Natural killer cell treated with Interleukin-12 subunit alpha and Interleukin-12 subunit beta and Interleukin-15 and Interleukin-18, amount 100 ng/mL, for 72 hours (primary cell): ENCODE measurements at regions not wholly inside any gene's neighbourhood (a gene's known extent, or its start where the extent isn't known, plus 50 kb on each side); places are given as distances from the start of the nearest gene placed in this dataset.
"Not testable (repeated sequence)": the region's sequence is repeated elsewhere in the genome, so short reads cannot be mapped to it uniquely, and the experiment has no call there.

Source experiments
- ATAC-seq, 2 donors: fragments of 150-1000 bp; cut with Tn5 transposase in 1 of 2; sonication (Bioruptor Pico), chemical (Tn5 transposase) in 1 of 2; 2 replicates each; pipeline ENCODE4 v1.10.0; 2021
- DNase-seq: peaks from one replicate; pipeline ENCODE4 v3.0.0; 2022; ENCODE audit warnings: low spot score
- H3K27ac Mint-ChIP-seq, 2 donors: 1 replicate in 1 of 2; 2 replicates in 1 of 2; pipeline ENCODE4 v1.8.0; 2022; ENCODE audit warnings: mixed read lengths in 2 of 2, mild to moderate bottlenecking in 1 of 2, moderate library complexity in 1 of 2
- H3K27me3 Mint-ChIP-seq, 2 donors: 1 replicate in 1 of 2; 2 replicates in 1 of 2; pipeline ENCODE4 v1.8.0; 2022; ENCODE audit warnings: mixed read lengths in 2 of 2
- H3K36me3 Mint-ChIP-seq: one replicate; pipeline ENCODE4 v1.8.0; 2022; ENCODE audit warnings: mixed read lengths
- H3K4me1 Mint-ChIP-seq, 2 donors: 1 replicate in 1 of 2; 2 replicates in 1 of 2; pipeline ENCODE4 v1.8.0; 2022; ENCODE audit warnings: low read depth in 2 of 2, mixed read lengths in 2 of 2, mild to moderate bottlenecking in 1 of 2
- H3K4me3 Mint-ChIP-seq: one replicate; pipeline ENCODE4 v1.8.0; 2022; ENCODE audit warnings: mixed read lengths
- H3K9me3 Mint-ChIP-seq: 2 replicates; pipeline ENCODE4 v1.8.0; 2022; ENCODE audit warnings: mixed read lengths

DNA sequence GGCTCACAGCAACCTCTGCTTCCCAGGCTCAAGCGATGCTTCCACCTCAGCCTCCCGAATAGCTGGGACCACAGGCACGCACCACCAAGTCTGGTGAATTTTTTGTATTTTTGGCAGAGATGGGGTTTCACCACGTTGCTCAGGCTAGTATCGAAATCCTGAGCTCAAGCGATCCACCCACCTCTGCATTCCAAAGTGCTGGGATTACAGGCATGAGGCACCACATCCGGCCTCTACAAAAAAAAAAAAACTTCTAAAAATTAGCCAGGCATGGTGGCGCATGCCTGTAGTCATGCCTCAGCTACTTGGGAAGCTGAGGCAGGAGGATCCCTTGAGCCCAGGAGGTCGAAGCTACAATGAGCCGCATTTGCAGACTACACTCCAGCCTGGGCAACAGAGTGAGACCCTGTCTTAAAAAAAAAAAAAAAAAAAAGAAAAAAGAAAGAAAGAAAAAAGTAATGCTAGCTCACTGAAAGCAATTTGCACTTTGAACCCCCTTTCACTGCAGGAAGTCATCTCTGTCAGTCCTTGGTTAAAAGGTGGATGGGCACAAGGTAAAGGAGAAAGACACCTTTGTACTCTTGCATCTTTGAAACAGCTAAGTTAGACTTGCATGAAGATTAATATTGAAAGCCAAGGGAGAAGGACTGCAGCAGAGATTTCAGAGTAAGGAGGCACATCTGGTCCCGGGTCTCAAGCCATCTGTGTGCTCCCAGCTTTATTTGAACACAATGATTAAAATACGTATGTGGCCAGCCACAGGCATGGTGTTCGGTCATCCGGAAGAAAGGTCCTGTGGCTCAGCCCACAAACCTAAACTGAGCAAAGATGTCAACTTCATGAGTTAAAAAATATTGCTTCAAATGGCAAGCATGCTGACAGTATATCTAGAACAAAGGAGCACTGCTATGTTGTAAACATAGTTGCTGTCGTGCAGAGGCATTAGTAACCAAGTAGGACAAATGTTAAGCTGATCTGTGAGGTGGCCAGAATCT is 103.8 kb upstream of the HMGA2 start:
- Mint-ChIP-seq H3K4me3 (no peak overlapping the region), H3K27me3 (peaks cover 29 to 30% of the 10 kb centered on the region in 2 donors), H3K36me3 (no peaks in the 10 kb centered on the region), H3K4me1 (no peaks in the 10 kb centered on the region), H3K27ac (no peak overlapping the region), H3K9me3 (no peaks in the 10 kb centered on the region)
- ATAC-seq = no peak
- no peak for DNase-seq

DNA sequence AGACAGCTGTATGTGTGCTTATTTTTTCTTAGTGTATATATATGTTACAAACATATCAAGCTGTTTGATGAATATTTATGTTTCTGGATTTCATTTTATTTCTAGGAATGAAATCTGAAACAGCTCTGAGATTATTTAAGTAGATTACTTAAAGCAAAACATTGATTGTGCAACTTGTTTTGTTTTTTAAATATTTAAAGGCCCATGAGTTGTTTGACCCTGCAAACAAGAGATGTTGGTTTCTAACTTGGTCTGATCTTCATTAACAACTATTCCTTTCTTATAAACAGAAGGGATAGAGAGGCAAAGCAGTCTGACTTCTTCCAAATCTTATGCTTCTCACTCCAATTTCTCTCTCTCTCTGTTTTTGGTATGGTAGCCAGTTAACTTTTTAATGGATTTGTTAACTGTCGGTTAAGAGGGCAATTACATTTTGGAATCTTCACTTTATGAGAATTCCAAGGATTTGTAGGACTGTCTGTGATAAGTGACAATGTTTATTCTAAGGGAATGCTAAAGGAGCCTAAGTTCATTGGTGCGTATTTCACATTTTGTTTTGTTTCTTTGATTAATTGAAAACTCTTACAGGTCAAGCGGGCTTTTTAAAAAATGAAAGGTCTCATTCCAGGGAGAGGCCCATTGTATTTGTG is 102.6 kb upstream of the HMGA2 start:
- DNase-seq (no peak), ATAC-seq (no peak)
- H3K9me3 Mint-ChIP-seq = no peaks in the 10 kb centered on the region
- no peak overlapping the region for H3K4me3 Mint-ChIP-seq
- H3K36me3 Mint-ChIP-seq = no peaks in the 10 kb centered on the region
- H3K27me3 Mint-ChIP-seq = peaks cover 32 to 35% of the 10 kb centered on the region in 2 donors
- no peak overlapping the region for H3K27ac Mint-ChIP-seq
- H3K4me1 Mint-ChIP-seq = no peaks in the 10 kb centered on the region

DNA sequence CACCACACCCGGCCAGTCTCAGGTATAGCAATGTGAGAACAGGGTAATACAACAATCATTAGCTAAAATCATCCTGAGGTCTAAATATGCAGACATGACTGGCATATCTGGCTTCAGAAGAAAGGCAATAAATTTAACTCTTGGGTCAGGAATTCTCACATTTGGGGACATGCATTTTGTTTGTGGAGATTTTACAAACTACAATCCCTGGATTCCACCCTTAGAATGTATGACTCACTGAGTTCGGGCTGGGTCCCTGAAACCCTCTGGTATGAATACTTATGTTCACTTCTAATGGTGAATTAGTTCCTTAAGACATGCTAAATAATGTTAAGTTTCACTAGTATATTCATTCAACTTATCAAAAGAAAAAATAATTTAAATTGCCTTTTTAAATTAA is 98.9 kb upstream of the HMGA2 start:
- H3K9me3 Mint-ChIP-seq = no peaks in the 10 kb centered on the region
- H3K36me3 Mint-ChIP-seq = peaks cover 7% of the 10 kb centered on the region
- H3K4me1 Mint-ChIP-seq = no peaks in the 10 kb centered on the region
- peaks cover 44 to 56% of the 10 kb centered on the region in 2 donors for H3K27me3 Mint-ChIP-seq
- H3K4me3 Mint-ChIP-seq = no peak overlapping the region
- ATAC-seq = no peak
- DNase-seq = no peak
- H3K27ac Mint-ChIP-seq = no peak overlapping the region

DNA sequence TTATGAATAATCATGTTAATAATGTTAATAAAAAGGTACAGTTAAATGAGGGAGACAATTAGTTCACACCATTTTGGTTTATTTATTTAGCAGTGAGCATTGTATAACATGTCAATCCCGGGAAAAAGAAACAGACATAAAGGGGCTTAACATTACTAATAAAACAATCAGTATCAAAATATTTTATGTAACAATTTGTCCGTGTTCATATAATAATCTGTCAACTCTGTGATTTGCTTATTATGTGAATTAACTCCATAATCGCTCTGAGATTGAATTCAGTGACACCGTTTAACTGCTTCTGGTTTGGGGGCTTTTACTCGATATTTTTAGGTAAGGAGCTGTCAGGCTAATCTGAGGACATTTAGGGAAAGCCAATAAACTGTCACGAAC is 95.8 kb upstream of the HMGA2 start:
- peaks cover 46 to 66% of the 10 kb centered on the region in 2 donors for H3K27me3 Mint-ChIP-seq
- DNase-seq = no peak
- H3K9me3 Mint-ChIP-seq = no peaks in the 10 kb centered on the region
- ATAC-seq = no peak
- H3K36me3 Mint-ChIP-seq = peaks cover 7% of the 10 kb centered on the region
- no peaks in the 10 kb centered on the region for H3K4me1 Mint-ChIP-seq
- H3K4me3 Mint-ChIP-seq = no peak overlapping the region
- H3K27ac Mint-ChIP-seq = no peak overlapping the region

DNA sequence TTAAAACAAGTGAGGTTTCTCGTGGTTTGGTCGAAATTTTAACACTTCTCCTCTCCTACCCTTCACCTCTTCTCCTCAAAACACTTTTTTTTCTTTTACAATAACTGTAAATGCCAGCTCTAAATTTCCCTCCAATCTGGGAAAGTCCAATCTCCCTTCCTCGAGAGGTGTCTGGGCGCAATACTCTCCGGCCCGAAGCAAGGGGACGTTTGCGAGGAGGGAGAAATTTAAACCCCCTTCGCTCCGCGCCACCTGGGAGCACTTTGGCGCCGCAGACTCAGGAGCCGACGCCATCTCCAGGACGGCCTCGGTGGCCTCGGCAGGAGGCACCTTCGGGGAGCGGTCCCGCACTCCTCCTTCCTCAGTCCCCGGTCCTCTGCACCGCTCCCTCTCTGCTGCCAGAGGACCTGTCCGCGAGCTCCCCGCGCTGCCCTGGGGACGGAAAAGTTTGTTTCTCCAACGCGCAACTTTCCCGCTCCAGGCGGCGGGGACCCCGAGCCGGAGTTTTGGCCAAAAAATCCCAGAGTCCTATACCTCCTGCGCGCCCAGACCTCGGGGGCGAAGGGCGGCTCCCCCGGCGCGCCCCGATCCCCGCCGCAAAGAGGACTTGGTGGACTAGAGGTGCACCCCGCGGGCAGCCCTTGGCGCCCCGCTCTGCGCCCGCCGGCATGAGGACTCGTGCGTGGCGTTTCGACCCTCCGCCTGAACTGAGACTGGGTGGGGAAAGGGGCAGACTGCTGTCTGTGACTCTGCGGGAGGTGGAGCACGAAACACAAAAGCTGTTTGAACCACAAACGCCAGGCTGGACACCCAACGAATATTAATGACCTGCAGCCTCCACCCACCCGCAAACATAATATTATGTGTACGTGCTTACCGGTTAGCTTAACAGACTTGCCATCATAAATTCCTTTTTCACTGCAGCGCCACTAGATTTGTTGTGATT is 95.2 kb upstream of the HMGA2 start:
- no peaks in the 10 kb centered on the region for H3K9me3 Mint-ChIP-seq
- H3K36me3 Mint-ChIP-seq = peaks cover 7% of the 10 kb centered on the region
- H3K4me1 Mint-ChIP-seq = no peaks in the 10 kb centered on the region
- ATAC-seq = peak; percentile 17 to 63
- no peak for DNase-seq
- peaks cover 44 to 63% of the 10 kb centered on the region in 2 donors for H3K27me3 Mint-ChIP-seq
- H3K4me3 Mint-ChIP-seq = no peak overlapping the region
- H3K27ac Mint-ChIP-seq = no peak overlapping the region

DNA sequence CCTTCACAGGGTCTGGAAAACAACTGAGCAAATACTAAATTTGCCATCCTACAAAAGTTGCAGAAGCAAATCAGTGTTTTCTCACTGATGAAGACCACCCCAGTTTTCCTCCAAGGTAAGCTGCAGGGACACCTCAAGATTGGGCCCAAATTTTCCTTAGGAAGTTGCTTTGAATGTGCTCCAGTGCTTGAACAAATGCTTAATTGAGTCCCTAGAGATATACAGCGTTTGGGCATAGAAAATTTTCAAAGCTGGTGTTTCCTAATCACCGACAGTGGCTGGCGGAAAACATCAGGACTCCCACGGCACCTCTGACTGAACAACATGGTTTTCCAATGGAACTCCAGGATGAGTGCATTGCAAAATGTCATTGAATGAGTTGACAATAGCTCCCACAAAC is 92.5 kb upstream of the HMGA2 start:
- H3K27ac Mint-ChIP-seq = no peak overlapping the region
- no peaks in the 10 kb centered on the region for H3K9me3 Mint-ChIP-seq
- peaks cover 51 to 74% of the 10 kb centered on the region in 2 donors for H3K27me3 Mint-ChIP-seq
- H3K4me3 Mint-ChIP-seq = no peak overlapping the region
- ATAC-seq (no peak), DNase-seq (no peak)
- no peaks in the 10 kb centered on the region for H3K4me1 Mint-ChIP-seq
- H3K36me3 Mint-ChIP-seq = peaks cover 7% of the 10 kb centered on the region

DNA sequence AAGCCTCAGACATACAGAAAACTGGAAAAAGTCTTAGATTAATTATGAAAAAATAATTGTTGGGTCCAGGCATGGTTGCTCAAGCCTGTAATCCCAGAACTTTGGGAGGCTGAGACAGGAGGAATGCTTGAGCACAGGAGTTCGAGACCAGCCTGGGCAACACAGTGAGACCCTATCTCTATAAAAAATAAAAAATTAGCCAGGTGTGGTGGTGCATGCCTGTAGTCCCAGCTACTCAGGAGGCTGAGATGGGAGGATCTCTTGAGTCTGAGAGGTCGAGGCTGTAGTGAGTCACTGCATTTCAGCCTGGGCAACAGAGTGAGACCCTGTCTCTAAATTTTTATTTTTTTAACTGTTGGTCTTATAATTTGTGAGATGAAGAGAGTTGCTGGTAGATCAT is 90.6 kb upstream of the HMGA2 start:
- H3K27ac Mint-ChIP-seq, ATAC-seq, H3K36me3 Mint-ChIP-seq, H3K9me3 Mint-ChIP-seq, DNase-seq, H3K4me1 Mint-ChIP-seq, H3K4me3 Mint-ChIP-seq: not testable (repeated sequence)
- peaks cover 45 to 68% of the 10 kb centered on the region in 2 donors for H3K27me3 Mint-ChIP-seq

DNA sequence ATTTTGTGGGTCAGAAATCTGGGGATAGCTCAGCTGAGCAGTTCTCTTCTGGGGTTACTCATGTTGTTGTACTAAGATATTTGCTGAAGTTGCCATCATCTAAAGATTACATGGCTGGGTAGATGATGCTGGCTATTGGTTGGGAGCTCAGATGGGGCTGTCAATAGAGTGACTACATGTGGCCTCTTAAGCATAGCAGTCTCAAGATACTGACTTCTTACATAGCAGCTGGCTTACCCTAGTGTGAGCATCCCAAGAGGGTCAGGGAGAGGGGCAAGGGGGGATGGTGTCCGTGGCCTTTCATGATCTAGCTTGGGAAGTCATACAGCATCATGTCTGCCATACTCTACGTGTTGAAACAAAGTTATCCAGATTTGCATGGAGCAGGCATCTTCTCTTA is 90.1 kb upstream of the HMGA2 start:
- Mint-ChIP-seq H3K4me1 (no peaks in the 10 kb centered on the region), H3K4me3 (no peak overlapping the region), H3K27ac (no peak overlapping the region), H3K36me3 (peaks cover 7% of the 10 kb centered on the region), H3K9me3 (peaks cover 3% of the 10 kb centered on the region), H3K27me3 (peaks cover 44 to 65% of the 10 kb centered on the region in 2 donors)
- ATAC-seq (no peak), DNase-seq (no peak)

DNA sequence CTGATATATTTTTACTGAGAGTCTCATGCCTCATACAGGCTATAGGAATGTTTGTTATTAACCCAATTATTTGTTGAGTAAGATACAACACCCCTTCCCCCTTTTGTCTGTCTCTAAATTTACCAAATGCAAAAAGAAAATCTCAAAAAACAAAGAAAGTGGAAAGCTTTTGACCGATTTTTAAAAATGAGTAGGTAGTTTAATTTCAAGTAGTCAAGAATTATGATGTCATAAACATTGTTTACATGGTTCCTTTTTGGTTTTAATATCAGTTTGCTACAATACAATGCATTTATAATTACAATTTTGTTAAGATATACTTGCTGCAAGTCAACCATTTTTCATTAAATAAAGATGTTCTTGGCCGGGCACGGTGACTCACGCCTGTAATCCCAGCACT is 84.7 kb upstream of the HMGA2 start:
- H3K36me3 Mint-ChIP-seq = no peaks in the 10 kb centered on the region
- H3K4me3 Mint-ChIP-seq = no peak overlapping the region
- peaks cover 26 to 37% of the 10 kb centered on the region in 2 donors for H3K27me3 Mint-ChIP-seq
- peaks cover 9 to 13% of the 10 kb centered on the region in 2 donors for H3K4me1 Mint-ChIP-seq
- ATAC-seq (no peak), DNase-seq (no peak)
- no peak overlapping the region for H3K27ac Mint-ChIP-seq
- H3K9me3 Mint-ChIP-seq = peaks cover 3% of the 10 kb centered on the region

DNA sequence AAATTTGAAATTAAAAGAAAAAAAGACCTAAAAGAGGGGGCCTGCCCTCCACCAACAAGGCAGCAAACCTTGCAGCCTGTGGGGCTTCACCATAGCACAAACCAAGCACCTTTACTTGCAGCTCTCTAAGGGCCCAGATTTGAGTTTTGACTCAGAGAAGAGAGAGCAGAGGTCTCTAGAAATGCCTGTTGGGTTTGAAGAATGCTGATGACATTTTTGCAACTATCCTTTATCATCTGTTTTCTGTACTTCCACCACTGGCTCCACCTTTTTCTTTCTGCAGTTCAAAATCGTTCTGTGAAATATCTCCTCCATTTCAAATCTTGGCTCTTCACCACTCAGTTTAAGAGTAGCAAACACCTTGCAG is 83.8 kb upstream of the HMGA2 start:
- Mint-ChIP-seq H3K36me3 (no peaks in the 10 kb centered on the region), H3K27ac (no peak overlapping the region), H3K9me3 (peaks cover 3% of the 10 kb centered on the region), H3K4me1 (peaks cover 9 to 13% of the 10 kb centered on the region in 2 donors), H3K27me3 (peaks cover 21 to 34% of the 10 kb centered on the region in 2 donors), H3K4me3 (peak overlapping the region; percentile 87)
- DNase-seq (no peak), ATAC-seq (no peak)

DNA sequence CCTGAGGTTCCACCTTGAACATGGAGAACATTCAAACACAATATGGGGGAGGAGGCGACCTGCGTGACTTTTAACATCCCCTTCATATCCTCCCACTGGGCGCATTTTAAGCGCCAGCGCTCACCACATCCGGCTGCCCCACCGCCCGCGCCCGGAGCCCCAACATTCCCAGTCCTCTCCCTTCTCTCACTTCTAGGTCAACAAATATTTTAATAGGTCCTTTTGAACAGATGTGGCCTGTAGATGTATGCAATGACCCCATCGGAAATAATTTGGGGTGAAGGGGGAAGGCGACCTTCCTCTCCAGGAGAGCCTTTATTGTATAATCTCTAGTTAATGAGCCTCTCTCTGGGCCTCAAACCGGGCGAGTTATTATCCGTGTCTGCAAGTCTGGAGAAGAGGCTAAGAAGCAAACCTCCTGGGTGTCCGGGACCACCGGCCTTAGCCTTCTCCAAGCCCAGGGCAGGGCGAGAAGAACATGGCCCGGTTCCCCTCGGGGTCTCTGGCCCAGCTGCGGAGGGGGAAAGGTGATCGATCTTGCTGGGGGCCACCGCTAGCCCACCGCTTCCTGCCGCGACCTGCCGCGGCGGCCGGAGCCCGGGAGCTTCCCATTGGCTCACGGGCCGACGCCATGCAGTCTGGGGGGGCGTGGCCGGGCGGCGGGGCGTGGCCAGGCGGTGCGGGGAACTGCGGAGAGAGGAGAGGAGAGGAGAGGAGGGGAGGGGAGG is 83.2 kb upstream of the HMGA2 start:
- Mint-ChIP-seq H3K27me3 (peaks cover 21 to 34% of the 10 kb centered on the region in 2 donors), H3K36me3 (no peaks in the 10 kb centered on the region), H3K27ac (no peak overlapping the region), H3K4me1 (peaks cover 9 to 13% of the 10 kb centered on the region in 2 donors), H3K9me3 (peaks cover 3% of the 10 kb centered on the region), H3K4me3 (peak overlapping the region; percentile 87)
- peak; percentile 87 to 92 for ATAC-seq
- DNase-seq = peak; percentile 82

DNA sequence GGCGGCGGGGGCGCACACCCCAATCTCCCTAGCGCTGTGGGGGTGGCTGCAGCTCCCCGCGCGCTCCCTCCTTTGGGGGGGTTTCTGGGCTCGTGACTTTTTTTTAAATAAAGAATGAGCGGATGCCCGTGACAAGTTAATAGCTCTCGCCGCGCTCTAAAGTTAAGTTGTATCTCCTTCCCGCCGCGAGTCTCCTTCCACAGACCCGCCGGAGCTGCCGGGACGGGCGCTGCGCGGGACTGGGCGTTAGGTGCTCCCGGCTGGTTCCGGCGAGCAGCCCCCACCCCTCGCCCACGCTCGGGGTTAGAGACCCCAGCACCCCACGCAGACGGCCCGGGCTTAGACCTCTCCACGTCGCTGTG is 82.6 kb upstream of the HMGA2 start:
- DNase-seq = no peak

More for the DNA sequence above, 82.6 kb upstream of the HMGA2 start:
- peak overlapping the region; percentile 87 for H3K4me3 Mint-ChIP-seq
- H3K36me3 Mint-ChIP-seq = no peaks in the 10 kb centered on the region
- peaks cover 21 to 35% of the 10 kb centered on the region in 2 donors for H3K27me3 Mint-ChIP-seq
- H3K9me3 Mint-ChIP-seq = peaks cover 3% of the 10 kb centered on the region
- no peak overlapping the region for H3K27ac Mint-ChIP-seq
- peaks cover 9 to 13% of the 10 kb centered on the region in 2 donors for H3K4me1 Mint-ChIP-seq
- no peak for ATAC-seq
